SK-N-SH (cell line): ENCODE measurements at regions not wholly inside any gene's neighbourhood (a gene's known extent, or its start where the extent isn't known, plus 50 kb on each side); places are given as distances from the start of the nearest gene placed in this dataset.

Experiments used
- CTCF ChIP-seq: fragments of 200-600 bp; sonication (generic); IDR thresholded peaks from 2 replicates; pipeline ENCODE4 v1.6.1; 2017; ENCODE audit warnings: antibody characterized with exemption, mild to moderate bottlenecking, moderate library complexity
- EZH2phosphoT487 ChIP-seq: fragments of 200-600 bp; sonication (generic); IDR thresholded peaks from 2 replicates; pipeline ENCODE4 v1.6.1; 2017; ENCODE audit warnings: low read depth, mixed run types, mild to moderate bottlenecking, antibody characterized with exemption, moderate library complexity, borderline replicate concordance
- MEF2A ChIP-seq: IDR thresholded peaks from 2 replicates; pipeline ENCODE4 v1.4.0; 2012; ENCODE audit warnings: low read depth, borderline replicate concordance
- NFIC ChIP-seq: IDR thresholded peaks from 2 replicates; pipeline ENCODE4 v1.4.0; 2012; ENCODE audit warnings: borderline replicate concordance
- POLR2AphosphoS5 ChIP-seq: IDR thresholded peaks from 2 replicates; pipeline ENCODE4 v1.6.1; 2012; ENCODE audit warnings: low read depth, low read length
- RFX5 ChIP-seq: IDR thresholded peaks from 2 replicates; pipeline ENCODE4 v1.6.1; 2012; ENCODE audit warnings: mild to moderate bottlenecking, improper control_type of control experiment, low read length
- ZBTB33 ChIP-seq: IDR thresholded peaks from 2 replicates; pipeline ENCODE4 v1.4.0; 2012; ENCODE audit warnings: low read depth, borderline replicate concordance

GRCh38 chr2:228627510-228627909 lies 446.0 kb upstream of the SPHKAP start:
- TF ChIP-seq CTCF (no peak), POLR2AphosphoS5 (no peak), NFIC (no peak), EZH2phosphoT487 (no peak), RFX5 (no peak), MEF2A (no peak), ZBTB33 (no peak)
